Skeletal muscle tissue (tissue), 3 donors: ENCODE measurements at regions not wholly inside any gene's neighbourhood (a gene's known extent, or its start where the extent isn't known, plus 50 kb on each side); places are given as distances from the start of the nearest gene placed in this dataset.

Source experiments
- H3K27ac ChIP-seq: one replicate; pipeline ENCODE4 v1.7.0; 2013; ENCODE audit warnings: mild to moderate bottlenecking, low read depth, low read length, inconsistent platforms
- H3K27me3 ChIP-seq, 3 donors: one replicate each; pipeline ENCODE4 v1.7.0; 2013; ENCODE audit warnings: low read length in 3 of 3; ENCODE audit not compliant: control insufficient read depth in 3 of 3, insufficient read depth in 3 of 3
- H3K36me3 ChIP-seq, 3 donors: one replicate each; pipeline ENCODE4 v1.7.0; 2013; ENCODE audit warnings: low read length in 3 of 3; ENCODE audit not compliant: control insufficient read depth in 3 of 3, insufficient read depth in 3 of 3
- H3K4me1 ChIP-seq, 3 donors: one replicate each; pipeline ENCODE4 v1.7.0; 2013; ENCODE audit warnings: low read length in 3 of 3, mild to moderate bottlenecking in 3 of 3; ENCODE audit not compliant: control insufficient read depth in 3 of 3, insufficient read depth in 3 of 3
- H3K4me3 ChIP-seq, 3 donors: one replicate each; pipeline ENCODE4 v1.7.0; 2013; ENCODE audit warnings: low read length in 3 of 3
- H3K9ac ChIP-seq, 3 donors: one replicate each; pipeline ENCODE4 v1.7.0; 2013; ENCODE audit warnings: low read length in 3 of 3, mild to moderate bottlenecking in 3 of 3, moderate library complexity in 2 of 3, low read depth in 1 of 3
- H3K9me3 ChIP-seq, 3 donors: one replicate each; pipeline ENCODE4 v1.7.0; 2013; ENCODE audit warnings: low read length in 3 of 3; ENCODE audit not compliant: control insufficient read depth in 3 of 3
- donor health status: Osteomylitis.

DNA sequence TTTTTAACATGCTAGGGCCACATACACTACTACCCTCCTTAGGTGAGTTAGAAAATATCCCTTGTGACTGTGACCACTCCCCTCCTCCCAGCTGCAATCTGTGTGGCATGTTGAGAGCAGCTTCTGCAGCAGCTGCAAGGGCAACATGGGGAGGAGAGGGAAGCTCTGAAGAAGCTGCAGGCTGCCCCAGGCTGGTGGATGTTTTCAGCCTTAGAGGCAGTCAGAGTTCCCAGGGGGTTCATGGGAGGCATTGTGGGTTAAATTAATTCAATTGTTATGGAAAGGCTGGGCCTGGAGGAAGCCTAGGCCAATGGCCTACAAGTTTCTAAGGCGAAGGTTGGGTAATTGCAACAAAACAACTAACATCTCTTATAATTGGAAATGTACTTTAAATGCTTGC, 860.8 kb downstream of the NLGN4Y start:
- Histone ChIP-seq H3K4me1 (no peaks in the 10 kb centered on the region), H3K27ac (no peak overlapping the region), H3K9me3 (no peaks in the 10 kb centered on the region), H3K4me3 (no peak overlapping the region), H3K27me3 (no peaks in the 10 kb centered on the region), H3K36me3 (no peaks in the 10 kb centered on the region), H3K9ac (no peak overlapping the region)

DNA sequence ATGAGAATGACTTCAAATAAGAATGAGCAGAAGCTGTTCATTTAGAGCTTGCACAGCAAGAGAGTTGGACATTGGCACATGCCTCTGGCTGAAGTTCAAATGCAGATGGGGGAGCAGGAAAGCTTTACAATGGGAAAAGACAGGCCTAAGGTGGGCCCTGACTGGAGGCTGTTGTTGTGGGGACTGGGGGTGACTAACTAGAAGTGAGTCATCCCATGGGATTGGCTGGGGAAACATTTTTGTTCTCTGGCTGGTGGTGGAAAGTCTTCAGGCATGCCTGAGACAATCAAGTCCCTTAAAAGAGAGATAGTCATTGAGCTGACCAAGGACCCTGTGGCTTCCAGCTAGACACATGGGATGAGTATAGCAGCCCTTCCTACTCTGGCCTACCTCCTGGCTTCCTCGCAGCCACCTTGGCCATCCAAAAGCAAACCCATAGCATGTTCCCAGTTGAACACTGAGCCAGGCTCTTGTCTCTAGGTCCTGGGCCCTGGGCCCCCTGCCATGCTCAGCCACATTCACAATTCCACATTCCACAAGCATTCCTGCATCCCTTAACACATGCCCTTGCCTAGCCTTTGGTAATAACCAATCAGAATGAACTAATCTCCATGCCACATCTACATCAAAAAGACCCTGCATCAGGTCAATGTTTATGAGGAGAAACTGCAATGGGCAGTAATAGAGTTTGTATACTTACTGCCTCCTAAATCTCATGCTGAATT, 873.4 kb downstream of the NLGN4Y start:
- H3K27ac ChIP-seq, result no peak overlapping the region
- H3K9ac ChIP-seq, result no peak overlapping the region
- H3K4me3 ChIP-seq, result no peak overlapping the region
- H3K9me3 ChIP-seq, result no peaks in the 10 kb centered on the region
- no peaks in the 10 kb centered on the region for H3K4me1 ChIP-seq
- H3K27me3 ChIP-seq, result no peaks in the 10 kb centered on the region
- H3K36me3 ChIP-seq, result no peaks in the 10 kb centered on the region

DNA sequence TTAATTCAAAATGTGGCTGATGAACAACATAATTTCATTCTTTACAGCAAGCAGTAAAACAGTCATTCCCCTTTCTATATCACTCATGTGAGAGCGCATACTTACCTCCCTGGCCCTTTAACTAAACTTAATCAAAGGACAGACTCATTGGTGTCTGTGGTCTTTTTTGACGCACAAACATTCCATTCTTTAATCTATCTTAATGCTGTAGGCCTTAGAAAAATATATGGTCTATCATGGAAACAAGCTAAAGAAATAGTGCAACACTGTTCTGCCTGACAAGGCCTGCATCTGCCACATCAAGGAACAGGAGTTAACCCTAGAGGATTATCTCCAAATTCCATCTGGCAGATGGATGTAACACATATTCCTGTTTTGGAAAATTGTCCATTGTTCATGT, 878.1 kb downstream of the NLGN4Y start:
- no peaks in the 10 kb centered on the region for H3K4me1 ChIP-seq
- no peaks in the 10 kb centered on the region for H3K36me3 ChIP-seq
- no peak overlapping the region for H3K4me3 ChIP-seq
- H3K27ac ChIP-seq, result no peak overlapping the region
- no peaks in the 10 kb centered on the region for H3K9me3 ChIP-seq
- H3K27me3 ChIP-seq, result no peaks in the 10 kb centered on the region
- H3K9ac ChIP-seq, result no peak overlapping the region

DNA sequence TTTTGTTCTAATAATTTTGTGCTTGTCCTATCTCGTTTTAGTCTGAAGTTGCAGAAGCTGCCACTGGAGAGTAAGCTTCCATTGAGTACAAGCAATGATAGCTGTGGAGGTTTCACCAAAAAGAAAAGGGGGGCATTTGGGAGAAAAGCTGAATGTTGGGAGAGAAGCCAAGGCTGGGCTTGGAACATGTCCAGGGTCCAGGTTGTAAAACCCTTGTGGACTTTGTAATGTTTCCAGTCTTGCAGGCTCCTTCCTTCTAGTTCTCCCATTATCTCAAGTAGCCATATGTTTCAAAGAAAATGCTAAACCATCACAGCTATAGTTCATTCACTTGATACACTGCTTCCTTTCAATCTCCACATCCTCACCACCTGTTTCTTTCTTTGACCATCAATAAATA, 880.2 kb downstream of the NLGN4Y start:
- Histone ChIP-seq H3K4me3 (no peak overlapping the region), H3K36me3 (no peaks in the 10 kb centered on the region), H3K9ac (no peak overlapping the region), H3K27me3 (no peaks in the 10 kb centered on the region), H3K27ac (no peak overlapping the region), H3K4me1 (no peaks in the 10 kb centered on the region), H3K9me3 (no peaks in the 10 kb centered on the region)

DNA sequence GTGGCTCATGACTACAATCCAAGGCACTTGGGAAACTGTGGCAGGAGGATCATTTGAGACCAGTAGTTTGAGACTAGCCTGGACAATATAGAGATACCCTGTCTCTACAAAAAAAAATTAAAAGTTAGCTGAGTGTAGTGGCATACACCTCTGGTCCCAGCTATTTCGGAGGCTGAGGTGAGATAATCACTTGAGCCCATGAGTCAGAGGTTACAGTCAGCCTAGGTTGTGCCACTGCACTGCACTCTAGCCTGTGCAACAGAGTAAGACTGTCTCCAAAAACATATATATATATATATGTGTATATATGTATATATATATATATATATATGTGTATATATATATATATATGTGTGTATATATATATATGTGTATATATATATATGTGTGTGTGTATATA, 890.8 kb downstream of the NLGN4Y start:
- Histone ChIP-seq H3K27me3 (no peaks in the 10 kb centered on the region), H3K4me1 (no peaks in the 10 kb centered on the region), H3K9me3 (no peaks in the 10 kb centered on the region), H3K4me3 (no peak overlapping the region), H3K36me3 (no peaks in the 10 kb centered on the region), H3K27ac (no peak overlapping the region), H3K9ac (no peak overlapping the region)

DNA sequence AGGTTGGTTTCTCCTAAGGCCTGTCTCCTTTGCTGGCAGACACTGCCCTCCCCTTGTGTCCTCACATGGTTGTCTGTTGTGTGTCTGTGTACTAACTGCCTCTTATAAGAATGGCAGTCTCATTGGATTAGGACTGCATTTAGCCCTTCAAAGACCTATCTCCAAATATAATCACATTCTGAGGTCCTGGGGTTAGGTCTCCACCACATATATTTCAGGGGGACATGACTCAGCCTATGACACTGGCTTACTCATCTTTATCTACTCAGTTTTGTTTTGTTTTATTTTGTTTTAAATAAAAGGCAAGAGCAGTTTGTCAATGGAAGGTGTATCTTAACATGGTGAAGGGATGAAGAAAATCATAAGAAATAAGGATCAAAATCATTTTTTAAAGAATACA, 894.3 kb downstream of the NLGN4Y start:
- Histone ChIP-seq H3K27me3 (no peaks in the 10 kb centered on the region), H3K9me3 (no peaks in the 10 kb centered on the region), H3K27ac (no peak overlapping the region), H3K4me1 (no peaks in the 10 kb centered on the region), H3K4me3 (no peak overlapping the region), H3K36me3 (no peaks in the 10 kb centered on the region), H3K9ac (no peak overlapping the region)

DNA sequence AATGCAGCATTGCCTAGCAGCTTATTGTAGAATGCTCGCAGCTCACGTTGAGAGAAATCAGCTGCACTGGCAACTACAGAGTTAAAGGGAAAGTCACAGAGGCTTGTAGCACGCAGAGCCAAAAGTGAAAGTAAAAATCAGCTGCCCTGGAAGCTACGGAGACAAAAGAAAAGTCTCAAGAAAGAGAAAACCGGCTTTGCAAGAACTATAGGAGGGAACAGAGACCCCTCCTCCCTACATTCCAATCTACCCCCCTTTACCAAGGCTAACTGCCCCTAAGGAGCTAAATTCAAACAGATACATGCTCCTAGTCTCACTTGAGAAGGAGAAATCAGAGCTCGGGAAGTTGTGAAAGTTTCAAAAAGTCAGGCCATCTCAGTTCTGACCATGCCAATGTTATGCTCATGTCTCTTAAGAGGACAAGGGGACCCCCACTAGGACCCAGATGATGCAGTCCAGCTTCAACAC, 900.4 kb downstream of the NLGN4Y start:
- H3K27ac ChIP-seq, result no peak overlapping the region
- H3K9ac ChIP-seq, result peak overlapping the region in 2 of 3 donors; percentile 71 to 77
- no peaks in the 10 kb centered on the region for H3K36me3 ChIP-seq
- no peaks in the 10 kb centered on the region for H3K9me3 ChIP-seq
- peak overlapping the region in 2 of 3 donors; percentile 77 to 78 for H3K4me3 ChIP-seq
- H3K4me1 ChIP-seq, result peaks cover 0 to 2% (median 0%) of the 10 kb centered on the region in 3 donors
- H3K27me3 ChIP-seq, result no peaks in the 10 kb centered on the region

DNA sequence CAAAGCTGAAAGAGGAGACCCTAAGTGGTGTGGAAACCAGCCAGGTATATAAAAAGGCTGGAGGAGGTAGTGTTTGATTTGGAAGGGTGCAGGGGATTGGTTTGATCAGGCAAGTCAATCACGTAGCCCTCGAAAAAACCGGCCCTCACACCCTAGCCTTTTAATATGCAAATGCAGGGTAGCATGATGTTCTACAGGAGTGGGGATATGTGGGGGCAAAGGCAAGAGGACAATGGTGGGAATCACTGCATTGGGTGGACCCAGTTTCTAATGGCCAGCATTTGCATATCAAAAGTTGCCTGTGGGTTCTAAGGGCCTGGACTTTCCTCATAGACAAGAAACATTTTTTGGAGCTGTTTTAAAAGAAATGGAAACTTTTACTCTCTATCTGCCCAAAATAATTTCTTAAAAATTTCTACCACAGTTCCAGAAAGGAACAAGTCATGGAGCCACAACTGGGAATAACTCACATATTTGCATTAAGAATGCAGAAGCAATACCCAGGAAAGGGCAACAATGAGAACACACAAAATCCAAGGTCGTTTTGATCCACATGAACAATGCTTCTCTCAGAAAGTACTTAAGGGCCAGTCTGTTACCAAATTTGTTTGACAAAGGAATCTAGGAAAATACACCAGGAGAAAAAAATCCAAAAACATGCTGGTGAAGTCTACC, 915.8 kb downstream of the NLGN4Y start:
- no peaks in the 10 kb centered on the region for H3K27me3 ChIP-seq
- no peak overlapping the region for H3K4me3 ChIP-seq
- no peaks in the 10 kb centered on the region for H3K36me3 ChIP-seq
- H3K9me3 ChIP-seq, result no peaks in the 10 kb centered on the region
- H3K9ac ChIP-seq, result no peak overlapping the region
- H3K4me1 ChIP-seq, result no peaks in the 10 kb centered on the region
- H3K27ac ChIP-seq, result no peak overlapping the region

DNA sequence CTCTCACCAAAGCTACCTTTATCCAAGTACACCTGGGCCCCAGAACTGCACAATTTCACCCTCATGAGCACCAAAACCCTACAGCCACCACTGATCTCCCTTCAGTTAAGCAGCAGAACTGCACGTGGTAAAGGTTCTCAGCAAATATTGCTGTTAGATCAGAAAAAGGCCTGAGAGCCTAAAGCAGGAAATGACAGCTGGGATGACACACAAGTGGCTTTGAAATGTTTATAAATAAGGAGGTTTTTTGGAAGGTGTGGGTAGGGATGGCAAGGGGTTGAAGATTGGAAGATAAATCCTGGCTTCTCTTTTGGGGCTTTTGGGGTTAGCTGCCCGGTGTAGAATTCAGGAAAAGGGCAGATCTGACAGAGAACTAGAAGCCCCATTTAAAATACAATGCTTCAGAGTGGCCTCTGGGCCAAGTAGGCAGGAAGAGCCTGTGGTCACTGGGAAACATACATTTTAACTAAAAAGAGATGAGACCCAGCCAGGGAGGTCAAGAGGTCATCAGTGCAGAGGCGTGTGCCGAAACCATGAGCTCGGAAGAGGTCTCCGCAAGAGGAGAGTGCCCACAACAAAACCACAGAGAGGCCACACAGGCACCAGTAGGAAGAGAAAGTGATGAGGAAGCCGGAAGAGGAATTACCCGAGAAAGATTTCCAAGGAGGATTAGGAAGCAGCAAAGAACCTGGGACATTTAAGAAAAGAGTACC, 916.5 kb downstream of the NLGN4Y start:
- Histone ChIP-seq H3K9me3 (no peaks in the 10 kb centered on the region), H3K27ac (no peak overlapping the region), H3K9ac (no peak overlapping the region), H3K27me3 (no peaks in the 10 kb centered on the region), H3K36me3 (no peaks in the 10 kb centered on the region), H3K4me3 (no peak overlapping the region), H3K4me1 (no peaks in the 10 kb centered on the region)

DNA sequence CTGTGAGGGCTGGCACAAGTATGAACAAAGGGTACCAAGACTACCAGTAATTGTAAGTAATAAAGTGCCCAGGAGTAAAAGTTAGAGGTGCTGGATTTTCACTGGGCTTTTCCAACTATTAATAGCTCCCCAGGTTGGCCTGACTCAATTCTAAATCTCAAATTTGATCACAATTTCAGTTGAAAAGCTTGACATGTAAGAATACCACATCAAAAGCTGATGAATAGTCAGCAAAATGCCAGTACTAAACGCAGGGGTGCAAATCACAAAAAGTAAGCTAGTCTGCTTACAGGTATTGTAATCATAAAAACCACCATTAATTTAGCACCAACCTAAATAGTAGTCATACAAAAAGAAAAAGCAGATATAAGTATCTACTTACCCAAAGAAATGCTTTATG, 917.5 kb downstream of the NLGN4Y start:
- Histone ChIP-seq H3K4me3 (no peak overlapping the region), H3K9me3 (no peaks in the 10 kb centered on the region), H3K27me3 (no peaks in the 10 kb centered on the region), H3K9ac (no peak overlapping the region), H3K4me1 (no peaks in the 10 kb centered on the region), H3K36me3 (no peaks in the 10 kb centered on the region), H3K27ac (no peak overlapping the region)
